ENCODE measurements at regions not wholly inside any gene's neighbourhood (a gene's known extent, or its start where the extent isn't known, plus 50 kb on each side); places are given as distances from the start of the nearest gene placed in this dataset.

- DNase-seq (ENCODE audit: low read depth) = no peak
- TF ChIP-seq MYC (IDR thresholded peaks at IDR 0.05; ENCODE audit: low read depth, low read length) (no peak), POLR2A (IDR thresholded peaks at IDR 0.05; ENCODE audit: extremely low read depth, insufficient read length) (no peak), MAX (IDR thresholded peaks at IDR 0.05; ENCODE audit: low read depth, low read length) (no peak)
- TF ChIP-seq, protein P1, sequence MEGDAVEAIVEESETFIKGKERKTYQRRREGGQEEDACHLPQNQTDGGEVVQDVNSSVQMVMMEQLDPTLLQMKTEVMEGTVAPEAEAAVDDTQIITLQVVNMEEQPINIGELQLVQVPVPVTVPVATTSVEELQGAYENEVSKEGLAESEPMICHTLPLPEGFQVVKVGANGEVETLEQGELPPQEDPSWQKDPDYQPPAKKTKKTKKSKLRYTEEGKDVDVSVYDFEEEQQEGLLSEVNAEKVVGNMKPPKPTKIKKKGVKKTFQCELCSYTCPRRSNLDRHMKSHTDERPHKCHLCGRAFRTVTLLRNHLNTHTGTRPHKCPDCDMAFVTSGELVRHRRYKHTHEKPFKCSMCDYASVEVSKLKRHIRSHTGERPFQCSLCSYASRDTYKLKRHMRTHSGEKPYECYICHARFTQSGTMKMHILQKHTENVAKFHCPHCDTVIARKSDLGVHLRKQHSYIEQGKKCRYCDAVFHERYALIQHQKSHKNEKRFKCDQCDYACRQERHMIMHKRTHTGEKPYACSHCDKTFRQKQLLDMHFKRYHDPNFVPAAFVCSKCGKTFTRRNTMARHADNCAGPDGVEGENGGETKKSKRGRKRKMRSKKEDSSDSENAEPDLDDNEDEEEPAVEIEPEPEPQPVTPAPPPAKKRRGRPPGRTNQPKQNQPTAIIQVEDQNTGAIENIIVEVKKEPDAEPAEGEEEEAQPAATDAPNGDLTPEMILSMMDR (IDR thresholded peaks at IDR 0.05; ENCODE audit: low read depth, low read length) = no peak
- no peak overlapping the region for H3K4me3 ChIP-seq (ENCODE audit: low read depth, low read length)
These were observed 297.1 kb downstream of the UQCRFS1 start for GRCh38 chr19:28915737-28916460.

DNA sequence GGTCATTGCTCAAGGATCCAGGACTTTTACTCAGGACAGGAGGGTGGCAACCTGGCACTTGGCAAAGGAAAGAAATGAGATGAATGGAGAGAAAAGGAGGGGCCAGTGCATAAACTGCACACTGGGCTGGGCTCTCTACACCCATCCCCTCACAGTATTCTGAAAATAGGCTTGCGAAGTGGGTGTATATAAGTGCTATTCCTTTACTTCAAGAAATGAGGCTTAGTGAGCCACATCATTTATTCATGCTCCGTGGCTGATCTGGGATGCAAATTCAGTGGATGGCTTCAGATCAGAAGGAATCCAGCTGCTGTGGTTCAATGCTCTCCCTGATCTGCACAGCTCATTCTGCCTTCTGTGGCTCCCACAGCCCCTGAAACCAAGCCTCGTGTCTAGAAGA lies 297.7 kb downstream of the UQCRFS1 start:
- TF ChIP-seq, protein P1 (IDR thresholded peaks at IDR 0.05; ENCODE audit: low read depth, low read length) = no peak
- TF ChIP-seq MAX (IDR thresholded peaks at IDR 0.05; ENCODE audit: low read depth, low read length) (no peak), MYC (IDR thresholded peaks at IDR 0.05; ENCODE audit: low read depth, low read length) (no peak)
- no peak for DNase-seq (ENCODE audit: low read depth)
- H3K4me3 ChIP-seq (ENCODE audit: low read depth, low read length) = no peak overlapping the region

- H3K4me3 ChIP-seq (ENCODE audit: low read depth, low read length) = no peak overlapping the region
- no peak for TF ChIP-seq MYC (IDR thresholded peaks at IDR 0.05; ENCODE audit: low read depth, low read length)
- TF ChIP-seq, protein P1 (IDR thresholded peaks at IDR 0.05; ENCODE audit: low read depth, low read length) = no peak
- TF ChIP-seq POLR2A (IDR thresholded peaks at IDR 0.05; ENCODE audit: extremely low read depth, insufficient read length) = no peak
- no peak for TF ChIP-seq MAX (IDR thresholded peaks at IDR 0.05; ENCODE audit: low read depth, low read length)
- DNase-seq (ENCODE audit: low read depth) = no peak
These were observed 298.8 kb downstream of the UQCRFS1 start for GRCh38 chr19:28914173-28914572.

- no peak for DNase-seq (ENCODE audit: low read depth)
- no peak overlapping the region for H3K4me3 ChIP-seq (ENCODE audit: low read depth, low read length)
- TF ChIP-seq MAX (IDR thresholded peaks at IDR 0.05; ENCODE audit: low read depth, low read length) (no peak), POLR2A (IDR thresholded peaks at IDR 0.05; ENCODE audit: extremely low read depth, insufficient read length) (no peak), MYC (IDR thresholded peaks at IDR 0.05; ENCODE audit: low read depth, low read length) (no peak)
- TF ChIP-seq, protein P1 (IDR thresholded peaks at IDR 0.05; ENCODE audit: low read depth, low read length) = no peak
These were observed 299.3 kb downstream of the UQCRFS1 start for GRCh38 chr19:28913626-28914025.

- TF ChIP-seq MAX (IDR thresholded peaks at IDR 0.05; ENCODE audit: low read depth, low read length) (no peak), POLR2A (IDR thresholded peaks at IDR 0.05; ENCODE audit: extremely low read depth, insufficient read length) (no peak), MYC (IDR thresholded peaks at IDR 0.05; ENCODE audit: low read depth, low read length) (no peak)
- TF ChIP-seq, protein P1 (IDR thresholded peaks at IDR 0.05; ENCODE audit: low read depth, low read length) = no peak
- DNase-seq (ENCODE audit: low read depth) = no peak
- H3K4me3 ChIP-seq (ENCODE audit: low read depth, low read length) = no peak overlapping the region
These were observed 304.0 kb downstream of the UQCRFS1 start for GRCh38 chr19:28908941-28909340.
